Breast epithelium (tissue), 3 donors: ENCODE measurements at regions not wholly inside any gene's neighbourhood (a gene's known extent, or its start where the extent isn't known, plus 50 kb on each side); places are given as distances from the start of the nearest gene placed in this dataset.

Source experiments
- POLR2A ChIP-seq: fragments of 450-650 bp; IDR thresholded peaks from one replicate; pipeline ENCODE4 v1.6.1; 2016; ENCODE audit warnings: antibody characterized with exemption, mild to moderate bottlenecking, moderate library complexity
- POLR2AphosphoS5 ChIP-seq, 3 donors: sonication (generic); formaldehyde crosslinking; IDR thresholded peaks; one replicate each; pipeline ENCODE4 v1.6.1; 2017; ENCODE audit warnings: antibody characterized with exemption in 3 of 3
- TF ChIP-seq, protein P1 (sequence below), 3 donors: fragments of 450-650 bp; IDR thresholded peaks; one replicate each; pipeline ENCODE4 v1.5.1; 2016 to 2017; ENCODE audit warnings: antibody characterized with exemption in 3 of 3, mild to moderate bottlenecking in 3 of 3, moderate library complexity in 3 of 3

DNA sequence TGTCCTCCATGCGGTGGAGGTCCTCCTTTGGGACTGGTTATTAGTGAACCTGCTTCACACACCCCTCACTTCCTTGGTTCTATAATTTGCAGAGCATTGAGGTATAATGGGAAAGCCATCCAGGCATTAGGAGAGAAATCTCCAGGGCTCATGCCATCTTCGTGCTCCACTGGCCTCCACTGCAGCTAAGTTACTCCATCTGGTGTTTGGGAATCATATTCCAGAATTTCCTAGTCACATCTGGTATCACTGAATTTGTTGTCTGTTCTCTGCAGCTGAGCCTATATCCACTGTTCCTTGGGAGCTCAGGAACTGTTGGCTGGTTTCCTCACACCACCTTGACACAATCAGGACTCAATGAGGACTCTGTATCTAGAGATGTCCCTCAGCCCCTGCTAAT is 173.0 kb upstream of the TSHZ2 start:
- TF ChIP-seq, protein P1, sequence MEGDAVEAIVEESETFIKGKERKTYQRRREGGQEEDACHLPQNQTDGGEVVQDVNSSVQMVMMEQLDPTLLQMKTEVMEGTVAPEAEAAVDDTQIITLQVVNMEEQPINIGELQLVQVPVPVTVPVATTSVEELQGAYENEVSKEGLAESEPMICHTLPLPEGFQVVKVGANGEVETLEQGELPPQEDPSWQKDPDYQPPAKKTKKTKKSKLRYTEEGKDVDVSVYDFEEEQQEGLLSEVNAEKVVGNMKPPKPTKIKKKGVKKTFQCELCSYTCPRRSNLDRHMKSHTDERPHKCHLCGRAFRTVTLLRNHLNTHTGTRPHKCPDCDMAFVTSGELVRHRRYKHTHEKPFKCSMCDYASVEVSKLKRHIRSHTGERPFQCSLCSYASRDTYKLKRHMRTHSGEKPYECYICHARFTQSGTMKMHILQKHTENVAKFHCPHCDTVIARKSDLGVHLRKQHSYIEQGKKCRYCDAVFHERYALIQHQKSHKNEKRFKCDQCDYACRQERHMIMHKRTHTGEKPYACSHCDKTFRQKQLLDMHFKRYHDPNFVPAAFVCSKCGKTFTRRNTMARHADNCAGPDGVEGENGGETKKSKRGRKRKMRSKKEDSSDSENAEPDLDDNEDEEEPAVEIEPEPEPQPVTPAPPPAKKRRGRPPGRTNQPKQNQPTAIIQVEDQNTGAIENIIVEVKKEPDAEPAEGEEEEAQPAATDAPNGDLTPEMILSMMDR (IDR thresholded peaks at IDR 0.05): no peak
- no peak for TF ChIP-seq POLR2AphosphoS5 (IDR thresholded peaks at IDR 0.05)
- TF ChIP-seq POLR2A: no peak
